Muscle of leg (tissue), 3 donors: ENCODE measurements at regions not wholly inside any gene's neighbourhood (a gene's known extent, or its start where the extent isn't known, plus 50 kb on each side); places are given as distances from the start of the nearest gene placed in this dataset.

Experiments
- DNase-seq: peaks from one replicate; pipeline ENCODE4 v3.0.0; 2013
- H3K27ac ChIP-seq: one replicate; pipeline ENCODE4 v1.5.1; 2013; ENCODE audit warnings: mild to moderate bottlenecking, low read length, control low read depth
- H3K27me3 ChIP-seq: one replicate; pipeline ENCODE4 v1.6.1; 2013; ENCODE audit warnings: low read length; ENCODE audit not compliant: control insufficient read depth, insufficient read depth
- H3K36me3 ChIP-seq: one replicate; pipeline ENCODE4 v1.6.1; 2013; ENCODE audit warnings: low read length; ENCODE audit not compliant: control insufficient read depth, insufficient read depth
- H3K4me1 ChIP-seq: one replicate; pipeline ENCODE4 v1.6.1; 2013; ENCODE audit warnings: low read length; ENCODE audit not compliant: control insufficient read depth, insufficient read depth
- H3K4me3 ChIP-seq: one replicate; pipeline ENCODE4 v1.5.1; 2013; ENCODE audit warnings: low read length, control low read depth
- H3K9me3 ChIP-seq: replicated peaks from 2 replicates; pipeline ENCODE4 v1.6.1; 2013; ENCODE audit warnings: low read depth, low read length; ENCODE audit not compliant: control insufficient read depth
- WGBS: methylation state at CpG from one replicate; pipeline ENCODE4 v1.1.5; 2013; ENCODE audit warnings: missing lambda C conversion rate; ENCODE audit not compliant: insufficient coverage; 5-methylcytosine and 5-hydroxymethylcytosine counted together

- Histone ChIP-seq H3K27me3 (no peaks in the 10 kb centered on the region), H3K4me1 (no peaks in the 10 kb centered on the region), H3K4me3 (no peak overlapping the region), H3K9me3 (no peaks in the 10 kb centered on the region), H3K36me3 (no peaks in the 10 kb centered on the region), H3K27ac (no peak overlapping the region)
- DNase-seq = no peak
- no CpG with 5 or more reads among the region's 1 CpG for WGBS
These were observed 68.8 kb upstream of the ARHGAP18 start for GRCh38 chr6:129778793-129779192.

- Histone ChIP-seq H3K27me3 (no peaks in the 10 kb centered on the region), H3K9me3 (no peaks in the 10 kb centered on the region), H3K4me1 (no peaks in the 10 kb centered on the region), H3K36me3 (no peaks in the 10 kb centered on the region), H3K4me3 (no peak overlapping the region), H3K27ac (no peak overlapping the region)
- DNase-seq = no peak
These were observed 67.4 kb upstream of the ARHGAP18 start for GRCh38 chr6:129777371-129777770.

GRCh38 chr6:129776542-129777330 is 66.8 kb upstream of the ARHGAP18 start:
- no peaks in the 10 kb centered on the region for H3K9me3 ChIP-seq
- no peaks in the 10 kb centered on the region for H3K27me3 ChIP-seq
- 83% methylated on average over 1 of the region's 3 CpGs for WGBS
- no peak for DNase-seq
- no peak overlapping the region for H3K27ac ChIP-seq
- no peaks in the 10 kb centered on the region for H3K36me3 ChIP-seq
- no peak overlapping the region for H3K4me3 ChIP-seq
- H3K4me1 ChIP-seq = no peaks in the 10 kb centered on the region

GRCh38 chr6:129774697-129775447 is 64.9 kb upstream of the ARHGAP18 start:
- H3K4me3 ChIP-seq = no peak overlapping the region
- H3K4me1 ChIP-seq = no peaks in the 10 kb centered on the region
- no peaks in the 10 kb centered on the region for H3K9me3 ChIP-seq
- DNase-seq = peak; percentile 87
- no peaks in the 10 kb centered on the region for H3K27me3 ChIP-seq
- H3K27ac ChIP-seq = no peak overlapping the region
- 43% methylated on average over 4 of the region's 8 CpGs for WGBS
- H3K36me3 ChIP-seq = no peaks in the 10 kb centered on the region

- no peak overlapping the region for H3K4me3 ChIP-seq
- no peak for DNase-seq
- no peaks in the 10 kb centered on the region for H3K27me3 ChIP-seq
- no CpG with 5 or more reads among the region's 2 CpGs for WGBS
- H3K27ac ChIP-seq = no peak overlapping the region
- H3K9me3 ChIP-seq = no peaks in the 10 kb centered on the region
- H3K36me3 ChIP-seq = no peaks in the 10 kb centered on the region
- H3K4me1 ChIP-seq = peaks cover 2% of the 10 kb centered on the region
These were observed 63.3 kb upstream of the ARHGAP18 start for GRCh38 chr6:129773304-129773703.

GRCh38 chr6:129771678-129772077 is 61.7 kb upstream of the ARHGAP18 start:
- Histone ChIP-seq H3K36me3 (no peaks in the 10 kb centered on the region), H3K4me3 (no peak overlapping the region), H3K4me1 (peaks cover 4% of the 10 kb centered on the region), H3K9me3 (no peaks in the 10 kb centered on the region), H3K27me3 (peaks cover 8% of the 10 kb centered on the region), H3K27ac (no peak overlapping the region)
- WGBS = 100% methylated on average over 1 of the region's 4 CpGs
- DNase-seq = no peak

GRCh38 chr6:129767776-129768485 is 58.0 kb upstream of the ARHGAP18 start:
- H3K4me1 ChIP-seq = peaks cover 4% of the 10 kb centered on the region
- H3K27ac ChIP-seq = no peak overlapping the region
- no peak for DNase-seq
- 60% methylated on average over 1 of the region's 11 CpGs for WGBS
- H3K27me3 ChIP-seq = peaks cover 8% of the 10 kb centered on the region
- no peaks in the 10 kb centered on the region for H3K9me3 ChIP-seq
- H3K4me3 ChIP-seq = peak overlapping the region; percentile 41
- no peaks in the 10 kb centered on the region for H3K36me3 ChIP-seq

GRCh38 chr6:129766959-129767728 is 57.2 kb upstream of the ARHGAP18 start:
- no peak overlapping the region for H3K27ac ChIP-seq
- H3K9me3 ChIP-seq = no peaks in the 10 kb centered on the region
- peak; percentile 82 for DNase-seq
- peak overlapping the region; percentile 41 for H3K4me3 ChIP-seq
- WGBS = 1% methylated on average over 31 of the region's 36 CpGs
- peaks cover 4% of the 10 kb centered on the region for H3K4me1 ChIP-seq
- no peaks in the 10 kb centered on the region for H3K36me3 ChIP-seq
- peaks cover 8% of the 10 kb centered on the region for H3K27me3 ChIP-seq

- peaks cover 4% of the 10 kb centered on the region for H3K4me1 ChIP-seq
- H3K27me3 ChIP-seq = peaks cover 8% of the 10 kb centered on the region
- H3K27ac ChIP-seq = no peak overlapping the region
- H3K36me3 ChIP-seq = no peaks in the 10 kb centered on the region
- no peak overlapping the region for H3K4me3 ChIP-seq
- 93% methylated on average over 2 of the region's 4 CpGs for WGBS
- no peak for DNase-seq
- H3K9me3 ChIP-seq = no peaks in the 10 kb centered on the region
These were observed 54.9 kb upstream of the ARHGAP18 start for GRCh38 chr6:129764761-129765407.
